ENCODE measurements at regions not wholly inside any gene's neighbourhood (a gene's known extent, or its start where the extent isn't known, plus 50 kb on each side); places are given as distances from the start of the nearest gene placed in this dataset.

GRCh38 chr2:164055623-164056022 lies 319.8 kb upstream of the FIGN start:
- DNase-seq (ENCODE audit: low spot score in 2 of 2) = no peak
- intact Hi-C loops (cut with DNase I; ENCODE audit: low total_unique reads) = no loop called here
- no peak for TF ChIP-seq POLR2A (IDR thresholded peaks at IDR 0.05)
- TF ChIP-seq, protein P1, sequence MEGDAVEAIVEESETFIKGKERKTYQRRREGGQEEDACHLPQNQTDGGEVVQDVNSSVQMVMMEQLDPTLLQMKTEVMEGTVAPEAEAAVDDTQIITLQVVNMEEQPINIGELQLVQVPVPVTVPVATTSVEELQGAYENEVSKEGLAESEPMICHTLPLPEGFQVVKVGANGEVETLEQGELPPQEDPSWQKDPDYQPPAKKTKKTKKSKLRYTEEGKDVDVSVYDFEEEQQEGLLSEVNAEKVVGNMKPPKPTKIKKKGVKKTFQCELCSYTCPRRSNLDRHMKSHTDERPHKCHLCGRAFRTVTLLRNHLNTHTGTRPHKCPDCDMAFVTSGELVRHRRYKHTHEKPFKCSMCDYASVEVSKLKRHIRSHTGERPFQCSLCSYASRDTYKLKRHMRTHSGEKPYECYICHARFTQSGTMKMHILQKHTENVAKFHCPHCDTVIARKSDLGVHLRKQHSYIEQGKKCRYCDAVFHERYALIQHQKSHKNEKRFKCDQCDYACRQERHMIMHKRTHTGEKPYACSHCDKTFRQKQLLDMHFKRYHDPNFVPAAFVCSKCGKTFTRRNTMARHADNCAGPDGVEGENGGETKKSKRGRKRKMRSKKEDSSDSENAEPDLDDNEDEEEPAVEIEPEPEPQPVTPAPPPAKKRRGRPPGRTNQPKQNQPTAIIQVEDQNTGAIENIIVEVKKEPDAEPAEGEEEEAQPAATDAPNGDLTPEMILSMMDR (IDR thresholded peaks at IDR 0.05) = no peak
- 48 to 49% methylated on average over 2 of the region's 2 CpGs for WGBS, 2 donors
- H3K4me3 ChIP-seq (ENCODE audit: low read depth, poor library complexity, severe bottlenecking) = no peak overlapping the region

- intact Hi-C loops (cut with DNase I; ENCODE audit: low total_unique reads) = no loop called here
- WGBS, 2 donors = 71 to 78% methylated on average over 5 of the region's 5 CpGs
- no peak overlapping the region for H3K4me3 ChIP-seq (ENCODE audit: low read depth, poor library complexity, severe bottlenecking)
- no peak for DNase-seq (ENCODE audit: low spot score in 2 of 2)
- TF ChIP-seq, protein P1 (IDR thresholded peaks at IDR 0.05) = no peak
- TF ChIP-seq POLR2A (IDR thresholded peaks at IDR 0.05) = no peak
These were observed 318.8 kb upstream of the FIGN start for GRCh38 chr2:164054651-164055050.

DNA sequence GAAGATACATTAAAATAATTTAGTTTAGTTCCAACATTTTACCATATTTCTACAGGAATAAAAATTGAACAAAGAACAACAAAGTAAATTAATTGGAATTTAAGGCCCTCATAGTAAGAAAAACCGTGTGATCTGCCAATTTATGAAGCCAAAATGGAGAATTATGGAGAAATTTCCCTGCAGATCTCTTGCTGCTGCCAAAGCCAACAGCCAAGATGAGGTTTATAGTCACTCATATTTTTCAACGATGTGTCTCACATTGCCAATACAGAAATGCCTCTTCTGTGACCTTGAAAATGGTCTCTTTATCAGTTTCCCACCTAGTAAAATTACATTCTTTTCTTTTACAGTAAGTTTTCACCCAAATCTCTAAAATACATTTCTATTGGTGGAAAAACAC lies 317.2 kb upstream of the FIGN start:
- no peak for DNase-seq (ENCODE audit: low spot score in 2 of 2)
- intact Hi-C loops (cut with DNase I; ENCODE audit: low total_unique reads) = no loop called here
- TF ChIP-seq, protein P1 (IDR thresholded peaks at IDR 0.05) = no peak
- no peak overlapping the region for H3K4me3 ChIP-seq (ENCODE audit: low read depth, poor library complexity, severe bottlenecking)
- 35 to 38% methylated on average over 2 of the region's 2 CpGs for WGBS, 2 donors

- 64 to 79% methylated on average over 6 of the region's 6 CpGs for WGBS, 2 donors
- TF ChIP-seq POLR2A (IDR thresholded peaks at IDR 0.05) = no peak
- TF ChIP-seq, protein P1 (IDR thresholded peaks at IDR 0.05) = no peak
- no peak for DNase-seq (ENCODE audit: low spot score in 2 of 2)
- intact Hi-C loops (cut with DNase I; ENCODE audit: low total_unique reads) = no loop called here
- H3K4me3 ChIP-seq (ENCODE audit: low read depth, poor library complexity, severe bottlenecking) = no peak overlapping the region
These were observed 316.2 kb upstream of the FIGN start for GRCh38 chr2:164052006-164052405.

DNA sequence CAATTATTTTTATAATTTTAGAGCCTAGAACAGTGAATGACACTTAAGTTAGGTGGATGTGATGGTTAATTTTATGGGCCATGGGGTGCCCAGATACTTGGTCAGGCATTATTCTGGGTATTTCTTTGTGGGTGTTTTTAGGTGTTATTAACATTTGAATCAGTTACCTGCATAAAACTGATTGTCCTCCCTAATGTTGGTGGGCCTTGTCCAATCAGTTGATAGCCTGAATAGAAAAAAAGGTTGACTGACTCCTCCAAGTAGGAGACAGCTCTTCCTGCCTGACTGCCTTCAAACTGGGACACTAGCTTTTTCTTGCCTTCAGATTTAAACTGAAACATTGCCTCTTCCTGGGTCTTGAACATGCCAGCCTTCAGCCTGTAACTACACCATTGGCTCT lies 312.9 kb upstream of the FIGN start:
- DNase-seq (ENCODE audit: low spot score in 2 of 2) = no peak
- TF ChIP-seq, protein P1 (IDR thresholded peaks at IDR 0.05) = no peak
- no peak for TF ChIP-seq POLR2A (IDR thresholded peaks at IDR 0.05)
- intact Hi-C loops (cut with DNase I; ENCODE audit: low total_unique reads) = no loop called here

DNA sequence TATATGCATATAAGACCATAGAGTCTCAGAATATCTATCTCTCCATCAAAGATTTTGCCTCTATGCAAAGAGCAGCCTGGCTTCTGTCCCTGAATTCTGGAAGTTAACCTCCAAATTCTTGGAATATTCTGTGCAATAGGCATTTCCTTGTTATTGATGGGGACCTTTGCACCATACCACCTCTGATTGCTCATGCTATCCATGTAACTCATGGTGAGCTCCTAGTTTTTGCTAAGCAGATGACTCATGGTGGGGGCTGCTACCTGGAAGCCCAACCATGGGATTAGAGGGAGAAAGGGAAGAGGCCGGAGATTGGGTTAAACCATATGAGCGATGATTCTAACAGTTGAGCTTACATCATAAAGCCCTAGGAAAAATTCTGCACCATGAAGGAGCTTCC lies 310.2 kb upstream of the FIGN start:
- intact Hi-C loops (cut with DNase I; ENCODE audit: low total_unique reads) = no loop called here
- TF ChIP-seq POLR2A (IDR thresholded peaks at IDR 0.05) = no peak
- TF ChIP-seq, protein P1 (IDR thresholded peaks at IDR 0.05) = no peak
- no peak overlapping the region for H3K4me3 ChIP-seq (ENCODE audit: low read depth, poor library complexity, severe bottlenecking)
- WGBS, 2 donors = 70 to 95% methylated on average over 2 of the region's 2 CpGs
- no peak for DNase-seq (ENCODE audit: low spot score in 2 of 2)

More for the DNA sequence above, 312.9 kb upstream of the FIGN start:
- H3K4me3 ChIP-seq (ENCODE audit: low read depth, poor library complexity, severe bottlenecking) = no peak overlapping the region

All from lower leg skin (tissue), 4 donors.